SH-SY5Y (cell line): ENCODE measurements at regions not wholly inside any gene's neighbourhood (a gene's known extent, or its start where the extent isn't known, plus 50 kb on each side); places are given as distances from the start of the nearest gene placed in this dataset.

ENCODE experiments used
- GATA2 ChIP-seq: IDR thresholded peaks from 2 replicates; pipeline ENCODE4 v1.6.1; 2011; ENCODE audit warnings: mild to moderate bottlenecking, low read depth, low read length
- GATA3 ChIP-seq: IDR thresholded peaks from 2 replicates; pipeline ENCODE4 v1.6.1; 2011; ENCODE audit warnings: low read depth, mild to moderate bottlenecking, low read length, moderate library complexity

DNA sequence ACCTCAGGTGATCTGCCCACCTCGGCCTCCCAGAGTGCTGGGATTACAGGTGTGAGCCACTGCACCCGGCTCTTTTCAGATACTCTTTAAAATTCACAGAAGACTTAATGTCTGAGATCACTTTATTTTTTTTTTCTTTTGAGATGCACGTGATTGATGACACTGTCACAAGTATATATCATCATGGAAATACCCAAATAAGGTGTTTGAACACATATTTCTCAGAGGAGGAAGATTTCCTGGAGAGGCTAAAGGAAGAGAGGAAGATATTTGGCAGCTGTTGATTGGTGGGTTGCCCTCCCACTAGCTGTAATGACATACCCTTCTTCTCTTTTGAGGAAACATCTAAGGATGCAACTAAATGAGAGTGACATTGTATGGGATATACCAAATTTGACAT lies 225.9 kb upstream of the CITED2 start:
- TF ChIP-seq GATA2 (no peak), GATA3 (no peak)
